ENCODE measurements at regions not wholly inside any gene's neighbourhood (a gene's known extent, or its start where the extent isn't known, plus 50 kb on each side); places are given as distances from the start of the nearest gene placed in this dataset.

GRCh38 chr11:71338801-71339395, 86.5 kb upstream of the SHANK2 start:
- no peak overlapping the region for H3K4me3 ChIP-seq (ENCODE audit: low read depth, low read length)
- DNase-seq (ENCODE audit: low read depth): no peak
- TF ChIP-seq CTCF (IDR thresholded peaks at IDR 0.05; ENCODE audit: low read depth, low read length) (no peak), MAX (IDR thresholded peaks at IDR 0.05; ENCODE audit: low read depth, low read length) (no peak), MYC (IDR thresholded peaks at IDR 0.05; ENCODE audit: low read depth, low read length) (no peak), POLR2A (IDR thresholded peaks at IDR 0.05; ENCODE audit: extremely low read depth, insufficient read length) (no peak)

- no peak overlapping the region for H3K4me3 ChIP-seq (ENCODE audit: low read depth, low read length)
- no peak for DNase-seq (ENCODE audit: low read depth)
- TF ChIP-seq MAX (IDR thresholded peaks at IDR 0.05; ENCODE audit: low read depth, low read length) (no peak), CTCF (IDR thresholded peaks at IDR 0.05; ENCODE audit: low read depth, low read length) (no peak), POLR2A (IDR thresholded peaks at IDR 0.05; ENCODE audit: extremely low read depth, insufficient read length) (no peak)
These were observed 84.8 kb upstream of the SHANK2 start for GRCh38 chr11:71336996-71337754.

GRCh38 chr11:71336176-71336995, 84.0 kb upstream of the SHANK2 start:
- H3K4me3 ChIP-seq (ENCODE audit: low read depth, low read length): no peak overlapping the region
- DNase-seq (ENCODE audit: low read depth): no peak
- TF ChIP-seq MAX (IDR thresholded peaks at IDR 0.05; ENCODE audit: low read depth, low read length): no peak
- TF ChIP-seq MYC (IDR thresholded peaks at IDR 0.05; ENCODE audit: low read depth, low read length): no peak
- no peak for TF ChIP-seq POLR2A (IDR thresholded peaks at IDR 0.05; ENCODE audit: extremely low read depth, insufficient read length)
- no peak for TF ChIP-seq CTCF (IDR thresholded peaks at IDR 0.05; ENCODE audit: low read depth, low read length)

GRCh38 chr11:71335371-71335770, 83.0 kb upstream of the SHANK2 start:
- DNase-seq (ENCODE audit: low read depth): no peak
- no peak overlapping the region for H3K4me3 ChIP-seq (ENCODE audit: low read depth, low read length)
- no peak for TF ChIP-seq MAX (IDR thresholded peaks at IDR 0.05; ENCODE audit: low read depth, low read length)

- no peak for DNase-seq (ENCODE audit: low read depth)
- no peak overlapping the region for H3K4me3 ChIP-seq (ENCODE audit: low read depth, low read length)
- TF ChIP-seq MYC (IDR thresholded peaks at IDR 0.05; ENCODE audit: low read depth, low read length) (no peak), CTCF (IDR thresholded peaks at IDR 0.05; ENCODE audit: low read depth, low read length) (no peak), MAX (IDR thresholded peaks at IDR 0.05; ENCODE audit: low read depth, low read length) (no peak), POLR2A (IDR thresholded peaks at IDR 0.05; ENCODE audit: extremely low read depth, insufficient read length) (no peak)
These were observed 81.8 kb upstream of the SHANK2 start for GRCh38 chr11:71334191-71334590.

GRCh38 chr11:71333473-71333872, 81.1 kb upstream of the SHANK2 start:
- no peak for DNase-seq (ENCODE audit: low read depth)
- TF ChIP-seq POLR2A (IDR thresholded peaks at IDR 0.05; ENCODE audit: extremely low read depth, insufficient read length): no peak
- no peak for TF ChIP-seq MAX (IDR thresholded peaks at IDR 0.05; ENCODE audit: low read depth, low read length)
- TF ChIP-seq CTCF (IDR thresholded peaks at IDR 0.05; ENCODE audit: low read depth, low read length): no peak
- no peak for TF ChIP-seq MYC (IDR thresholded peaks at IDR 0.05; ENCODE audit: low read depth, low read length)
- H3K4me3 ChIP-seq (ENCODE audit: low read depth, low read length): no peak overlapping the region

Measured in NB4 (cell line).